ENCODE measurements at regions not wholly inside any gene's neighbourhood (a gene's known extent, or its start where the extent isn't known, plus 50 kb on each side); places are given as distances from the start of the nearest gene placed in this dataset.

DNA sequence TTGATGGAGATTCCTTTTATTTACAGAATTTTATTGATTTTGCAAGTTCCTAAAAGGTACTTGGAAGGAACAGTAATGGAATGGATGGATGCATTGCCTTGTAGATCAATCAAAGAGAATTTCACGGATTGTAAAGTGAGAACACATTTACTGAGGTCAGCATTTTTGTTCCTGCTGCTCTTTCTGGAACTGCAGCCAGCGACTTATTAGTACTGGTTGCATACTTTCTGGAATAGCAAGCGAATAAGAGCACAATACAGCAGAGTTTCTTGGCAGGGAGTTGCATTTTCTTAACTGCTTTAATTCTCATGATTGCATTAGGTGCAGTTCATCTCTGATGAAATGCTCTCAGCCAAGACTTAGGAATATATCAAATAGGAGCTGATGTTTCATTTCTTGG lies 106.1 kb upstream of the CHODL start:
- Histone ChIP-seq H3K27ac (ENCODE audit: low read depth in 1 of 2, low read length in 2 of 2) (no peak overlapping the region), H4K20me1 (ENCODE audit: insufficient read depth, low read length) (no peaks in the 10 kb centered on the region), H2AFZ (ENCODE audit: insufficient read depth, low read depth, low read length, poor library complexity, severe bottlenecking) (no peak overlapping the region), H3K4me3 (replicated peaks in 1 of 3; ENCODE audit: low read depth in 2 of 3, low read length in 3 of 3) (no peak overlapping the region), H3K27me3 (ENCODE audit: control insufficient read depth in 2 of 2, insufficient read depth in 2 of 2, low read length in 2 of 2) (no peaks in the 10 kb centered on the region), H3K79me2 (ENCODE audit: insufficient read depth, low read length) (no peaks in the 10 kb centered on the region), H3K9me3 (replicated peaks in 1 of 2; ENCODE audit: control insufficient read depth in 1 of 2, insufficient read depth in 1 of 2, low read length in 2 of 2) (no peaks in the 10 kb centered on the region), H3K4me2 (replicated peaks; ENCODE audit: extremely low read depth, low read length, poor library complexity, severe bottlenecking) (no peak overlapping the region), H3K4me1 (ENCODE audit: control insufficient read depth in 1 of 2, insufficient read depth in 2 of 2, low read length in 2 of 2) (no peaks in the 10 kb centered on the region), H3K9ac (ENCODE audit: insufficient read depth, low read length, poor library complexity, severe bottlenecking) (no peak overlapping the region), H3K36me3 (replicated peaks in 1 of 2; ENCODE audit: control insufficient read depth in 1 of 2, insufficient read depth in 2 of 2, low read length in 2 of 2) (no peaks in the 10 kb centered on the region)
- intact Hi-C loops (cut with micrococcal nuclease): no loop called here
- no peak for DNase-seq
- H3K27me3 Mint-ChIP-seq (ENCODE audit: low read depth in 3 of 3): no peaks in the 10 kb centered on the region
- TF ChIP-seq CTCF (IDR thresholded peaks at IDR 0.05): no peak
- WGBS (ENCODE audit: insufficient coverage): 78% methylated on average over 3 of the region's 3 CpGs
- no peak overlapping the region for H3K27ac Mint-ChIP-seq
- no peak overlapping the region for H3K4me3 Mint-ChIP-seq
- no peaks in the 10 kb centered on the region for H3K36me3 Mint-ChIP-seq
- no peaks in the 10 kb centered on the region for H3K4me1 Mint-ChIP-seq
- peaks cover 0 to 10% (median 1%) of the 10 kb centered on the region in 7 donors for H3K9me3 Mint-ChIP-seq

GRCh38 chr21:18129526-18129925 lies 115.1 kb upstream of the CHODL start:
- Histone ChIP-seq H3K9ac (ENCODE audit: insufficient read depth, low read length, poor library complexity, severe bottlenecking) (no peak overlapping the region), H3K4me2 (replicated peaks; ENCODE audit: extremely low read depth, low read length, poor library complexity, severe bottlenecking) (no peak overlapping the region), H3K4me1 (ENCODE audit: control insufficient read depth in 1 of 2, insufficient read depth in 2 of 2, low read length in 2 of 2) (no peaks in the 10 kb centered on the region), H3K27ac (ENCODE audit: low read depth in 1 of 2, low read length in 2 of 2) (no peak overlapping the region), H3K79me2 (ENCODE audit: insufficient read depth, low read length) (no peaks in the 10 kb centered on the region), H3K9me3 (replicated peaks in 1 of 2; ENCODE audit: control insufficient read depth in 1 of 2, insufficient read depth in 1 of 2, low read length in 2 of 2) (no peaks in the 10 kb centered on the region), H2AFZ (ENCODE audit: insufficient read depth, low read depth, low read length, poor library complexity, severe bottlenecking) (no peak overlapping the region), H4K20me1 (ENCODE audit: insufficient read depth, low read length) (no peaks in the 10 kb centered on the region), H3K4me3 (replicated peaks in 1 of 3; ENCODE audit: low read depth in 2 of 3, low read length in 3 of 3) (no peak overlapping the region), H3K36me3 (replicated peaks in 1 of 2; ENCODE audit: control insufficient read depth in 1 of 2, insufficient read depth in 2 of 2, low read length in 2 of 2) (no peaks in the 10 kb centered on the region), H3K27me3 (ENCODE audit: control insufficient read depth in 2 of 2, insufficient read depth in 2 of 2, low read length in 2 of 2) (no peaks in the 10 kb centered on the region)
- WGBS (ENCODE audit: insufficient coverage): no CpG with 5 or more reads among the region's 1 CpG
- Mint-ChIP-seq H3K36me3 (no peaks in the 10 kb centered on the region), H3K27me3 (ENCODE audit: low read depth in 3 of 3) (no peaks in the 10 kb centered on the region), H3K27ac (no peak overlapping the region), H3K4me3 (no peak overlapping the region), H3K9me3 (peaks cover 0 to 6% (median 2%) of the 10 kb centered on the region in 7 donors), H3K4me1 (no peaks in the 10 kb centered on the region)
- intact Hi-C loops (cut with micrococcal nuclease): no loop called here
- no peak for TF ChIP-seq CTCF (IDR thresholded peaks at IDR 0.05)
- no peak for DNase-seq

Measured in CD14-positive monocyte (primary cell).